SU-DHL-6 (cell line): ENCODE measurements at regions not wholly inside any gene's neighbourhood (a gene's known extent, or its start where the extent isn't known, plus 50 kb on each side); places are given as distances from the start of the nearest gene placed in this dataset.

Experiments
- EZH2phosphoT487 ChIP-seq: fragments of 200-600 bp; sonication (generic), shearing (Covaris generic); conservative IDR thresholded peaks from 2 replicates; pipeline ENCODE4 v1.6.1; 2018; ENCODE audit warnings: mild to moderate bottlenecking, antibody characterized with exemption, low read length, moderate library complexity, mixed read lengths
- TF ChIP-seq, protein P1 (sequence below): fragments of 200-600 bp; sonication (generic); IDR thresholded peaks from one replicate; pipeline ENCODE4 v1.5.1; 2017; ENCODE audit warnings: antibody characterized with exemption, mild to moderate bottlenecking, low read length, moderate library complexity; ENCODE audit not compliant: insufficient read depth, poor library complexity, severe bottlenecking

DNA sequence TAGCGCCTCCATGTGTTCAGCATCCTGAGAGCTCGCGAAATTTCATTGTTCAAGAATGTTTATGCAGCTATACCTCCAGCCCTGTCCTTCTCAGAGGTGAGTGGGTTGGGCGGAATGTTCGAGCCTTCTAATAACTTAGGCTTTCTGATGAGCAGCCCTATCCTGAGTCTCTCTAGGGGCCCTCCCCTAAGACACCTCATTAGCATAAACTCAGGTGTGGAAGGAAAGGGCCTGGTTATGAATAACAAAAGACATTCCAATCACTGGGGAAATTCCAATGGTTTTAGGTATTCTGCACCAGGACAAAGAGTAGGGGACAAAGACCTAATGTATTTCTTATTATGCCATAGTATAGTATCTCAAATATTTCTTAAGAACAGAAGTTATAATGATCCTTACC, 138.1 kb upstream of the PDZRN3 start:
- TF ChIP-seq, protein P1, sequence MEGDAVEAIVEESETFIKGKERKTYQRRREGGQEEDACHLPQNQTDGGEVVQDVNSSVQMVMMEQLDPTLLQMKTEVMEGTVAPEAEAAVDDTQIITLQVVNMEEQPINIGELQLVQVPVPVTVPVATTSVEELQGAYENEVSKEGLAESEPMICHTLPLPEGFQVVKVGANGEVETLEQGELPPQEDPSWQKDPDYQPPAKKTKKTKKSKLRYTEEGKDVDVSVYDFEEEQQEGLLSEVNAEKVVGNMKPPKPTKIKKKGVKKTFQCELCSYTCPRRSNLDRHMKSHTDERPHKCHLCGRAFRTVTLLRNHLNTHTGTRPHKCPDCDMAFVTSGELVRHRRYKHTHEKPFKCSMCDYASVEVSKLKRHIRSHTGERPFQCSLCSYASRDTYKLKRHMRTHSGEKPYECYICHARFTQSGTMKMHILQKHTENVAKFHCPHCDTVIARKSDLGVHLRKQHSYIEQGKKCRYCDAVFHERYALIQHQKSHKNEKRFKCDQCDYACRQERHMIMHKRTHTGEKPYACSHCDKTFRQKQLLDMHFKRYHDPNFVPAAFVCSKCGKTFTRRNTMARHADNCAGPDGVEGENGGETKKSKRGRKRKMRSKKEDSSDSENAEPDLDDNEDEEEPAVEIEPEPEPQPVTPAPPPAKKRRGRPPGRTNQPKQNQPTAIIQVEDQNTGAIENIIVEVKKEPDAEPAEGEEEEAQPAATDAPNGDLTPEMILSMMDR, result no peak
- TF ChIP-seq EZH2phosphoT487, result no peak
